Keratinocyte (primary cell): ENCODE measurements at regions not wholly inside any gene's neighbourhood (a gene's known extent, or its start where the extent isn't known, plus 50 kb on each side); places are given as distances from the start of the nearest gene placed in this dataset.

Source experiments
- DNase-seq: peaks from one replicate; pipeline ENCODE4 v3.0.0-alpha.2; 2011; ENCODE audit warnings: low read depth, missing footprints, low spot score
- FAIRE-seq: peaks from 2 replicates; lab custom pipeline; 2011; peaks lifted over from hg19 to GRCh38; lab: Jason Lieb, UNC
- H2AFZ ChIP-seq: 2 replicates; pipeline ENCODE4 v1.6.0; 2012; ENCODE audit warnings: low read length, control low read depth, inconsistent platforms; ENCODE audit not compliant: control insufficient read depth
- H3K27ac ChIP-seq: 2 replicates; pipeline ENCODE4 v1.5.1; 2011; ENCODE audit warnings: low read length; ENCODE audit not compliant: control insufficient read depth, insufficient read depth
- H3K27me3 ChIP-seq: 3 replicates; pipeline ENCODE4 v1.6.0; 2011; ENCODE audit warnings: low read length; ENCODE audit not compliant: control insufficient read depth, insufficient read depth; ENCODE audit errors: extremely low read depth
- H3K36me3 ChIP-seq, 2 experiments: 2 replicates in 1 of 2; 3 replicates in 1 of 2; pipeline ENCODE4 v1.5.1; 2011; ENCODE audit warnings: low read length in 2 of 2, mild to moderate bottlenecking in 1 of 2; ENCODE audit not compliant: control insufficient read depth in 2 of 2, insufficient read depth in 2 of 2; ENCODE audit errors: extremely low read depth in 1 of 2
- H3K4me1 ChIP-seq: 3 replicates; pipeline ENCODE4 v1.5.1; 2011; ENCODE audit warnings: low read length; ENCODE audit not compliant: control insufficient read depth, insufficient read depth; ENCODE audit errors: extremely low read depth
- H3K4me2 ChIP-seq: 3 replicates; pipeline ENCODE4 v1.6.0; 2011; ENCODE audit warnings: low read depth, low read length; ENCODE audit not compliant: control insufficient read depth, insufficient read depth; ENCODE audit errors: extremely low read depth
- H3K4me3 ChIP-seq, 3 experiments: fragments of 200-600 bp in 1 of 3; sonication (generic) in 1 of 3; 2 replicates in 2 of 3; 3 replicates in 1 of 3; pipeline ENCODE4 v1.5.1; 2011 to 2016; ENCODE audit warnings: low read length in 3 of 3, mild to moderate bottlenecking in 3 of 3, control low read depth in 2 of 3, inconsistent platforms in 1 of 3, low read depth in 1 of 3, mixed read lengths in 1 of 3, mixed run types in 1 of 3, moderate library complexity in 1 of 3; ENCODE audit not compliant: control insufficient read depth in 2 of 3, insufficient read depth in 2 of 3; ENCODE audit errors: extremely low read depth in 1 of 3
- H3K79me2 ChIP-seq: 2 replicates; pipeline ENCODE4 v1.6.0; 2012; ENCODE audit warnings: low read length; ENCODE audit not compliant: control insufficient read depth, insufficient read depth
- H3K9ac ChIP-seq: 3 replicates; pipeline ENCODE4 v1.6.0; 2011; ENCODE audit warnings: low read length; ENCODE audit not compliant: control insufficient read depth, insufficient read depth; ENCODE audit errors: extremely low read depth
- H3K9me1 ChIP-seq: 3 replicates; pipeline ENCODE4 v1.6.0; 2011; ENCODE audit warnings: low read length; ENCODE audit not compliant: control insufficient read depth, insufficient read depth; ENCODE audit errors: extremely low read depth
- H3K9me3 ChIP-seq: 2 replicates; pipeline ENCODE4 v1.5.1; 2012; ENCODE audit warnings: low read depth, low read length; ENCODE audit not compliant: control insufficient read depth
- H4K20me1 ChIP-seq: 3 replicates; pipeline ENCODE4 v1.6.0; 2011; ENCODE audit warnings: low read length; ENCODE audit not compliant: control insufficient read depth, insufficient read depth; ENCODE audit errors: extremely low read depth
- CTCF ChIP-seq, 3 experiments: IDR thresholded peaks in 1 of 3; conservative IDR thresholded peaks in 1 of 3; optimal IDR thresholded peaks in 1 of 3; 2 replicates in 2 of 3; 3 replicates in 1 of 3; pipeline versions ENCODE3 to v1.5.1; 2011; ENCODE audit warnings: low read length in 3 of 3, mild to moderate bottlenecking in 3 of 3, moderate library complexity in 2 of 3, control low read depth in 1 of 3, inconsistent platforms in 1 of 3; ENCODE audit not compliant: insufficient read depth in 2 of 3; ENCODE audit errors: extremely low read depth in 1 of 3
- EZH2 ChIP-seq: IDR thresholded peaks from one replicate; pipeline ENCODE4 v1.6.1; 2012; ENCODE audit warnings: inconsistent platforms, mild to moderate bottlenecking, low read length, moderate library complexity
- dilution Hi-C: fragments of 300-500 bp; cut with MboI; formaldehyde crosslinking; loops from one replicate; pipeline ENCODE4 v1.7.0; 2020; ENCODE audit warnings: low sequenced_read_pairs; ENCODE audit not compliant: extremely low pct_ligation_motif_present

- H3K4me3 ChIP-seq = no peak overlapping the region
- FAIRE-seq (no peak), DNase-seq (no peak)
- no peak overlapping the region for H3K9ac ChIP-seq
- H2AFZ ChIP-seq = no peak overlapping the region
- no peaks in the 10 kb centered on the region for H4K20me1 ChIP-seq
- no peaks in the 10 kb centered on the region for H3K9me3 ChIP-seq
- dilution Hi-C loops = no loop called here
- H3K79me2 ChIP-seq = no peaks in the 10 kb centered on the region
- no peak overlapping the region for H3K27ac ChIP-seq
- no peaks in the 10 kb centered on the region for H3K9me1 ChIP-seq
- TF ChIP-seq EZH2 (no peak), CTCF (optimal IDR thresholded peaks at IDR 0.05 in 1 of 3, IDR thresholded peaks at IDR 0.05 in 1 of 3, conservative IDR thresholded peaks at IDR 0.05 in 1 of 3; ENCODE audit: extremely low read depth in 1 of 3, insufficient read depth in 2 of 3, low read length in 3 of 3) (no peak)
- H3K36me3 ChIP-seq = no peaks in the 10 kb centered on the region
- H3K27me3 ChIP-seq = no peaks in the 10 kb centered on the region
- no peaks in the 10 kb centered on the region for H3K4me1 ChIP-seq
- no peak overlapping the region for H3K4me2 ChIP-seq
Observed at GRCh38 chr7:54141576-54141975, 400.6 kb upstream of the VSTM2A start.

GRCh38 chr7:54145716-54146115 is 396.5 kb upstream of the VSTM2A start:
- Histone ChIP-seq H3K36me3 (no peaks in the 10 kb centered on the region), H3K4me1 (no peaks in the 10 kb centered on the region), H4K20me1 (no peaks in the 10 kb centered on the region), H3K27ac (no peak overlapping the region), H3K4me3 (no peak overlapping the region), H3K9me3 (no peaks in the 10 kb centered on the region), H3K4me2 (no peak overlapping the region), H3K9me1 (no peaks in the 10 kb centered on the region), H3K79me2 (no peaks in the 10 kb centered on the region), H3K9ac (no peak overlapping the region), H2AFZ (no peak overlapping the region), H3K27me3 (no peaks in the 10 kb centered on the region)
- TF ChIP-seq CTCF (optimal IDR thresholded peaks at IDR 0.05 in 1 of 3, IDR thresholded peaks at IDR 0.05 in 1 of 3, conservative IDR thresholded peaks at IDR 0.05 in 1 of 3; ENCODE audit: extremely low read depth in 1 of 3, insufficient read depth in 2 of 3, low read length in 3 of 3) (no peak), EZH2 (no peak)
- dilution Hi-C loops = no loop called here
- FAIRE-seq (no peak), DNase-seq (no peak)
